ENCODE measurements at regions not wholly inside any gene's neighbourhood (a gene's known extent, or its start where the extent isn't known, plus 50 kb on each side); places are given as distances from the start of the nearest gene placed in this dataset.

GRCh38 chr7:145398758-145399157, 562.9 kb upstream of the TPK1 start:
- DNase-seq = no peak
- H3K27me3 ChIP-seq = no peaks in the 10 kb centered on the region
- TF ChIP-seq POLR2A (IDR thresholded peaks at IDR 0.05) = no peak
- no peak for TF ChIP-seq POLR2AphosphoS5 (IDR thresholded peaks at IDR 0.05)
- no peak for TF ChIP-seq EP300 (IDR thresholded peaks at IDR 0.05)
- TF ChIP-seq CTCF (IDR thresholded peaks at IDR 0.05) = no peak
- H3K4me3 ChIP-seq = no peak overlapping the region
- 56 to 65% methylated on average over 1 of the region's 1 CpG for WGBS, 2 donors
- H3K9me3 ChIP-seq = peaks cover 0 to 4% (median 1%) of the 10 kb centered on the region in 4 donors
- H3K36me3 ChIP-seq = no peaks in the 10 kb centered on the region
- H3K4me1 ChIP-seq = no peaks in the 10 kb centered on the region
- intact Hi-C loops (cut with DNase I) = no loop called here
- no peak overlapping the region for H3K27ac ChIP-seq

GRCh38 chr7:145394126-145394525, 558.3 kb upstream of the TPK1 start:
- Histone ChIP-seq H3K4me1 (no peaks in the 10 kb centered on the region), H3K36me3 (no peaks in the 10 kb centered on the region), H3K27me3 (no peaks in the 10 kb centered on the region), H3K4me3 (no peak overlapping the region), H3K27ac (no peak overlapping the region), H3K9me3 (no peaks in the 10 kb centered on the region)
- intact Hi-C loops (cut with DNase I) = no loop called here
- no peak for DNase-seq
- WGBS, 2 donors = 23 to 28% methylated on average over 2 of the region's 2 CpGs
- TF ChIP-seq EP300 (IDR thresholded peaks at IDR 0.05) (no peak), CTCF (IDR thresholded peaks at IDR 0.05) (no peak), POLR2A (IDR thresholded peaks at IDR 0.05) (no peak)

- Histone ChIP-seq H3K4me3 (no peak overlapping the region), H3K27me3 (no peaks in the 10 kb centered on the region), H3K9me3 (peaks cover 0 to 9% (median 1%) of the 10 kb centered on the region in 4 donors), H3K27ac (no peak overlapping the region), H3K4me1 (no peaks in the 10 kb centered on the region), H3K36me3 (no peaks in the 10 kb centered on the region)
- WGBS, 2 donors = 58 to 64% methylated on average over 1 of the region's 1 CpG
- TF ChIP-seq EP300 (IDR thresholded peaks at IDR 0.05) = no peak
- no peak for TF ChIP-seq CTCF (IDR thresholded peaks at IDR 0.05)
- no peak for TF ChIP-seq POLR2A (IDR thresholded peaks at IDR 0.05)
- DNase-seq = no peak
- intact Hi-C loops (cut with DNase I) = no loop called here
These were observed 546.9 kb upstream of the TPK1 start for GRCh38 chr7:145382762-145383161.

- Histone ChIP-seq H3K4me1 (no peaks in the 10 kb centered on the region), H3K27me3 (no peaks in the 10 kb centered on the region), H3K27ac (no peak overlapping the region), H3K36me3 (no peaks in the 10 kb centered on the region), H3K4me3 (no peak overlapping the region), H3K9me3 (no peaks in the 10 kb centered on the region)
- intact Hi-C loops (cut with DNase I) = no loop called here
- TF ChIP-seq CTCF (IDR thresholded peaks at IDR 0.05) = no peak
- no peak for TF ChIP-seq EP300 (IDR thresholded peaks at IDR 0.05)
- TF ChIP-seq POLR2AphosphoS5 (IDR thresholded peaks at IDR 0.05) = no peak
- TF ChIP-seq POLR2A (IDR thresholded peaks at IDR 0.05) = no peak
- 52 to 68% methylated on average over 2 of the region's 2 CpGs for WGBS, 2 donors
- no peak for DNase-seq
These were observed 542.3 kb upstream of the TPK1 start for GRCh38 chr7:145378197-145378596.

GRCh38 chr7:145360511-145361100, 524.8 kb upstream of the TPK1 start:
- no peaks in the 10 kb centered on the region for H3K27me3 ChIP-seq
- H3K27ac ChIP-seq = no peak overlapping the region
- intact Hi-C loops (cut with DNase I) = no loop called here
- no peaks in the 10 kb centered on the region for H3K4me1 ChIP-seq
- peaks cover 0 to 2% (median 0%) of the 10 kb centered on the region in 4 donors for H3K9me3 ChIP-seq
- DNase-seq = no peak
- 93 to 95% methylated on average over 47 of the region's 47 CpGs for WGBS, 2 donors
- H3K36me3 ChIP-seq = no peaks in the 10 kb centered on the region
- H3K4me3 ChIP-seq = no peak overlapping the region
- TF ChIP-seq CTCF (IDR thresholded peaks at IDR 0.05) (no peak), POLR2A (IDR thresholded peaks at IDR 0.05) (no peak), POLR2AphosphoS5 (IDR thresholded peaks at IDR 0.05) (no peak), EP300 (IDR thresholded peaks at IDR 0.05) (no peak)

Measured in sigmoid colon (tissue), 6 donors.